ENCODE measurements at regions not wholly inside any gene's neighbourhood (a gene's known extent, or its start where the extent isn't known, plus 50 kb on each side); places are given as distances from the start of the nearest gene placed in this dataset.
"Not testable (repeated sequence)": the region's sequence is repeated elsewhere in the genome, so short reads cannot be mapped to it uniquely, and the experiment has no call there.

GRCh38 chr4:137361756-137362470, 170.4 kb downstream of the PCDH18 start:
- H3K4me3 ChIP-seq (ENCODE audit: low read length) = no peak overlapping the region
- H3K27ac ChIP-seq (ENCODE audit: low read length) = no peak overlapping the region
- H3K9me3 ChIP-seq (ENCODE audit: control insufficient read depth, low read depth, low read length) = no peaks in the 10 kb centered on the region
- H3K27me3 ChIP-seq (ENCODE audit: control insufficient read depth, insufficient read depth, low read length) = no peaks in the 10 kb centered on the region
- H3K36me3 ChIP-seq (ENCODE audit: control insufficient read depth, low read depth, low read length) = no peaks in the 10 kb centered on the region
- H3K4me1 ChIP-seq (ENCODE audit: control insufficient read depth, low read depth, low read length) = no peaks in the 10 kb centered on the region
- H3K9ac ChIP-seq (ENCODE audit: low read length) = no peak overlapping the region

- Histone ChIP-seq H3K27ac (ENCODE audit: low read length) (no peak overlapping the region), H3K4me3 (ENCODE audit: low read length) (no peak overlapping the region), H3K9ac (ENCODE audit: low read length) (no peak overlapping the region), H3K36me3 (ENCODE audit: control insufficient read depth, low read depth, low read length) (no peaks in the 10 kb centered on the region), H3K27me3 (ENCODE audit: control insufficient read depth, insufficient read depth, low read length) (no peaks in the 10 kb centered on the region), H3K4me1 (ENCODE audit: control insufficient read depth, low read depth, low read length) (no peaks in the 10 kb centered on the region), H3K9me3 (ENCODE audit: control insufficient read depth, low read depth, low read length) (no peaks in the 10 kb centered on the region)
These were observed 171.5 kb downstream of the PCDH18 start for GRCh38 chr4:137360761-137361160.

- no peaks in the 10 kb centered on the region for H3K9me3 ChIP-seq (ENCODE audit: control insufficient read depth, low read depth, low read length)
- H3K27ac ChIP-seq (ENCODE audit: low read length) = no peak overlapping the region
- H3K27me3 ChIP-seq (ENCODE audit: control insufficient read depth, insufficient read depth, low read length) = no peaks in the 10 kb centered on the region
- H3K4me1 ChIP-seq (ENCODE audit: control insufficient read depth, low read depth, low read length) = no peaks in the 10 kb centered on the region
- no peak overlapping the region for H3K9ac ChIP-seq (ENCODE audit: low read length)
- no peak overlapping the region for H3K4me3 ChIP-seq (ENCODE audit: low read length)
- H3K36me3 ChIP-seq (ENCODE audit: control insufficient read depth, low read depth, low read length) = no peaks in the 10 kb centered on the region
These were observed 172.5 kb downstream of the PCDH18 start for GRCh38 chr4:137359691-137360315.

- not testable (repeated sequence) for H3K9me3 ChIP-seq (ENCODE audit: control insufficient read depth, low read depth, low read length); H3K4me1 ChIP-seq (ENCODE audit: control insufficient read depth, low read depth, low read length); H3K27me3 ChIP-seq (ENCODE audit: control insufficient read depth, insufficient read depth, low read length); H3K27ac ChIP-seq (ENCODE audit: low read length); H3K9ac ChIP-seq (ENCODE audit: low read length); H3K36me3 ChIP-seq (ENCODE audit: control insufficient read depth, low read depth, low read length); H3K4me3 ChIP-seq (ENCODE audit: low read length)
These were observed 177.7 kb downstream of the PCDH18 start for GRCh38 chr4:137354562-137354961.

GRCh38 chr4:137347371-137347770, 184.9 kb downstream of the PCDH18 start:
- no peaks in the 10 kb centered on the region for H3K27me3 ChIP-seq (ENCODE audit: control insufficient read depth, insufficient read depth, low read length)
- no peaks in the 10 kb centered on the region for H3K9me3 ChIP-seq (ENCODE audit: control insufficient read depth, low read depth, low read length)
- H3K4me1 ChIP-seq (ENCODE audit: control insufficient read depth, low read depth, low read length) = no peaks in the 10 kb centered on the region
- H3K9ac ChIP-seq (ENCODE audit: low read length) = no peak overlapping the region
- H3K36me3 ChIP-seq (ENCODE audit: control insufficient read depth, low read depth, low read length) = no peaks in the 10 kb centered on the region
- no peak overlapping the region for H3K4me3 ChIP-seq (ENCODE audit: low read length)
- no peak overlapping the region for H3K27ac ChIP-seq (ENCODE audit: low read length)

GRCh38 chr4:137345597-137345996, 186.7 kb downstream of the PCDH18 start:
- H3K9me3 ChIP-seq (ENCODE audit: control insufficient read depth, low read depth, low read length) = no peaks in the 10 kb centered on the region
- no peak overlapping the region for H3K27ac ChIP-seq (ENCODE audit: low read length)
- H3K4me1 ChIP-seq (ENCODE audit: control insufficient read depth, low read depth, low read length) = no peaks in the 10 kb centered on the region
- no peaks in the 10 kb centered on the region for H3K27me3 ChIP-seq (ENCODE audit: control insufficient read depth, insufficient read depth, low read length)
- H3K36me3 ChIP-seq (ENCODE audit: control insufficient read depth, low read depth, low read length) = no peaks in the 10 kb centered on the region
- H3K4me3 ChIP-seq (ENCODE audit: low read length) = no peak overlapping the region
- no peak overlapping the region for H3K9ac ChIP-seq (ENCODE audit: low read length)

GRCh38 chr4:137343221-137343620, 189.1 kb downstream of the PCDH18 start:
- Histone ChIP-seq H3K27ac (ENCODE audit: low read length) (no peak overlapping the region), H3K9ac (ENCODE audit: low read length) (no peak overlapping the region), H3K27me3 (ENCODE audit: control insufficient read depth, insufficient read depth, low read length) (no peaks in the 10 kb centered on the region), H3K36me3 (ENCODE audit: control insufficient read depth, low read depth, low read length) (no peaks in the 10 kb centered on the region), H3K4me3 (ENCODE audit: low read length) (no peak overlapping the region), H3K9me3 (ENCODE audit: control insufficient read depth, low read depth, low read length) (no peaks in the 10 kb centered on the region), H3K4me1 (ENCODE audit: control insufficient read depth, low read depth, low read length) (no peaks in the 10 kb centered on the region)

- no peaks in the 10 kb centered on the region for H3K4me1 ChIP-seq (ENCODE audit: control insufficient read depth, low read depth, low read length)
- H3K27me3 ChIP-seq (ENCODE audit: control insufficient read depth, insufficient read depth, low read length) = no peaks in the 10 kb centered on the region
- no peak overlapping the region for H3K9ac ChIP-seq (ENCODE audit: low read length)
- no peak overlapping the region for H3K27ac ChIP-seq (ENCODE audit: low read length)
- no peaks in the 10 kb centered on the region for H3K36me3 ChIP-seq (ENCODE audit: control insufficient read depth, low read depth, low read length)
- no peak overlapping the region for H3K4me3 ChIP-seq (ENCODE audit: low read length)
- peaks cover 5% of the 10 kb centered on the region for H3K9me3 ChIP-seq (ENCODE audit: control insufficient read depth, low read depth, low read length)
These were observed 199.3 kb downstream of the PCDH18 start for GRCh38 chr4:137333031-137333430.

GRCh38 chr4:137312257-137312656, 220.0 kb downstream of the PCDH18 start:
- H3K9ac ChIP-seq (ENCODE audit: low read length) = no peak overlapping the region
- H3K27me3 ChIP-seq (ENCODE audit: control insufficient read depth, insufficient read depth, low read length) = no peaks in the 10 kb centered on the region
- H3K9me3 ChIP-seq (ENCODE audit: control insufficient read depth, low read depth, low read length) = no peaks in the 10 kb centered on the region
- H3K27ac ChIP-seq (ENCODE audit: low read length) = no peak overlapping the region
- H3K4me3 ChIP-seq (ENCODE audit: low read length) = no peak overlapping the region
- H3K4me1 ChIP-seq (ENCODE audit: control insufficient read depth, low read depth, low read length) = no peaks in the 10 kb centered on the region
- H3K36me3 ChIP-seq (ENCODE audit: control insufficient read depth, low read depth, low read length) = no peaks in the 10 kb centered on the region

GRCh38 chr4:137310593-137311490, 221.5 kb downstream of the PCDH18 start:
- Histone ChIP-seq H3K27ac (ENCODE audit: low read length) (no peak overlapping the region), H3K9ac (ENCODE audit: low read length) (no peak overlapping the region)

GRCh38 chr4:137310166-137310565, 222.1 kb downstream of the PCDH18 start:
- no peaks in the 10 kb centered on the region for H3K9me3 ChIP-seq (ENCODE audit: control insufficient read depth, low read depth, low read length)

More at GRCh38 chr4:137310593-137311490, 221.5 kb downstream of the PCDH18 start:
- H3K27me3 ChIP-seq (ENCODE audit: control insufficient read depth, insufficient read depth, low read length) = no peaks in the 10 kb centered on the region
- H3K4me3 ChIP-seq (ENCODE audit: low read length) = no peak overlapping the region
- H3K36me3 ChIP-seq (ENCODE audit: control insufficient read depth, low read depth, low read length) = no peaks in the 10 kb centered on the region
- no peaks in the 10 kb centered on the region for H3K9me3 ChIP-seq (ENCODE audit: control insufficient read depth, low read depth, low read length)
- H3K4me1 ChIP-seq (ENCODE audit: control insufficient read depth, low read depth, low read length) = no peaks in the 10 kb centered on the region

More at GRCh38 chr4:137310166-137310565, 222.1 kb downstream of the PCDH18 start:
- Histone ChIP-seq H3K4me3 (ENCODE audit: low read length) (no peak overlapping the region), H3K27me3 (ENCODE audit: control insufficient read depth, insufficient read depth, low read length) (no peaks in the 10 kb centered on the region), H3K9ac (ENCODE audit: low read length) (no peak overlapping the region), H3K4me1 (ENCODE audit: control insufficient read depth, low read depth, low read length) (no peaks in the 10 kb centered on the region), H3K27ac (ENCODE audit: low read length) (no peak overlapping the region), H3K36me3 (ENCODE audit: control insufficient read depth, low read depth, low read length) (no peaks in the 10 kb centered on the region)
